Central memory CD8-positive, alpha-beta T cell (primary cell): ENCODE measurements at regions not wholly inside any gene's neighbourhood (a gene's known extent, or its start where the extent isn't known, plus 50 kb on each side); places are given as distances from the start of the nearest gene placed in this dataset.

Experiments
- ATAC-seq: fragments of 150-1000 bp; cut with Tn5 transposase; replicated peaks from 2 replicates; pipeline ENCODE4 v1.10.0; 2022; ENCODE audit warnings: mild to moderate bottlenecking, moderate FRiP score, moderate number of reproducible peaks; ENCODE audit not compliant: poor library complexity, severe bottlenecking; ENCODE audit errors: extremely low read depth
- DNase-seq, 2 donors: peaks; one replicate each; pipeline ENCODE4 v3.0.0; 2021; ENCODE audit warnings: low spot score in 2 of 2
- H3K27ac Mint-ChIP-seq: one replicate; pipeline ENCODE4 v1.8.0; 2022; ENCODE audit warnings: low read depth, mild to moderate bottlenecking, moderate library complexity, mixed read lengths
- H3K27me3 Mint-ChIP-seq: one replicate; pipeline ENCODE4 v1.8.0; 2022; ENCODE audit warnings: mixed read lengths
- H3K36me3 Mint-ChIP-seq: one replicate; pipeline ENCODE4 v1.8.0; 2022; ENCODE audit warnings: mild to moderate bottlenecking, moderate library complexity, mixed read lengths; ENCODE audit not compliant: insufficient read depth
- H3K4me1 Mint-ChIP-seq: one replicate; pipeline ENCODE4 v1.8.0; 2022; ENCODE audit warnings: mixed read lengths
- H3K4me3 Mint-ChIP-seq: one replicate; pipeline ENCODE4 v1.8.0; 2022; ENCODE audit warnings: mild to moderate bottlenecking, moderate library complexity, mixed read lengths
- H3K9me3 Mint-ChIP-seq: one replicate; pipeline ENCODE4 v1.8.0; 2022; ENCODE audit warnings: mixed read lengths

DNA sequence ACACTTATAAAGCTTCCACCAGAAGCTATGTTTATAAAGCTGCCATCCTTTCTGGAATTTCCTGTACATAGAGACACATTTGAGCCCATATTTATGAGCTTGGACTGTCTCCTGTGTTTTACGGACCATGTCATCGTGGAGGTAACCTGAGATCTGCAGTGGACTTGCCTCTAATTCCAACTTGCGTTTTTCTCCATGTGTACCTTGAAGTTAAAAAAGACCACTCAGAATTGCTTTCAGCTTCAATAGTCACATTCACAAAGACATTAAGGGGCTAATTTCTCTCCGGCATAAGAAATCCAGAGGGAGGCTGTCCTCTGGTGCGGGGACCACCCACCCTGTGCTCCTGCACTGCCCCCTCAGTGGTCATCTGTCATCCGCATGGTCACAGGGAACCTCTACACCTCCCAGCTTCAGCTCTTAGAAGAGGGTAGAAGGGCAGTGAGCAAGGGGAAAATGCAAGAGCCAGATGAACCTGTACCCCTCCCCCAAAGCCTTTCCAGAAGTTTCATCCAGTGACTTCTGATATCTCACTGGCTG is 521.4 kb upstream of the CAMK1G start:
- Mint-ChIP-seq H3K27ac (no peak overlapping the region), H3K27me3 (peaks cover 16% of the 10 kb centered on the region), H3K4me1 (no peaks in the 10 kb centered on the region), H3K9me3 (no peaks in the 10 kb centered on the region), H3K36me3 (no peaks in the 10 kb centered on the region), H3K4me3 (no peak overlapping the region)
- DNase-seq (no peak), ATAC-seq (no peak)

DNA sequence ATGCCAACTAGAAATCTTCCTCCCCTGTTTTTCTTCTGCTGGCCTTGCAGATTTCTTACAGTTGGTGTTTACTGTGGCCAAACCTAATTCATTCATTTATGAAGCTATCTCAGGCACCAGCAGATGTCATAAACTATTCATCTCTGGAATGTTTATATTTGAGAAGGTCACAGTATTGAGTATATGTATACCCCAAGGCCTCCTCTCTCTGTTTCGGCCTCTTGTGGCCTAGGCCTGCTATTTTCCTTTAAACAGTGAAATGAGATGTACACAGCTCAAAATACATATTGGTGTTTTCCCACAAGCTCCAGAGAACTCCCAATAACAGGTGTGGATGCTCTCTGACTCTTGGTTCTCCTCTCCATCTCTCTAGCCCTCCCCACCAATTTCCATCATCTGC is 520.7 kb upstream of the CAMK1G start:
- Mint-ChIP-seq H3K9me3 (no peaks in the 10 kb centered on the region), H3K36me3 (no peaks in the 10 kb centered on the region), H3K4me3 (no peak overlapping the region), H3K27me3 (peaks cover 17% of the 10 kb centered on the region), H3K4me1 (no peaks in the 10 kb centered on the region), H3K27ac (no peak overlapping the region)
- DNase-seq (no peak), ATAC-seq (no peak)

DNA sequence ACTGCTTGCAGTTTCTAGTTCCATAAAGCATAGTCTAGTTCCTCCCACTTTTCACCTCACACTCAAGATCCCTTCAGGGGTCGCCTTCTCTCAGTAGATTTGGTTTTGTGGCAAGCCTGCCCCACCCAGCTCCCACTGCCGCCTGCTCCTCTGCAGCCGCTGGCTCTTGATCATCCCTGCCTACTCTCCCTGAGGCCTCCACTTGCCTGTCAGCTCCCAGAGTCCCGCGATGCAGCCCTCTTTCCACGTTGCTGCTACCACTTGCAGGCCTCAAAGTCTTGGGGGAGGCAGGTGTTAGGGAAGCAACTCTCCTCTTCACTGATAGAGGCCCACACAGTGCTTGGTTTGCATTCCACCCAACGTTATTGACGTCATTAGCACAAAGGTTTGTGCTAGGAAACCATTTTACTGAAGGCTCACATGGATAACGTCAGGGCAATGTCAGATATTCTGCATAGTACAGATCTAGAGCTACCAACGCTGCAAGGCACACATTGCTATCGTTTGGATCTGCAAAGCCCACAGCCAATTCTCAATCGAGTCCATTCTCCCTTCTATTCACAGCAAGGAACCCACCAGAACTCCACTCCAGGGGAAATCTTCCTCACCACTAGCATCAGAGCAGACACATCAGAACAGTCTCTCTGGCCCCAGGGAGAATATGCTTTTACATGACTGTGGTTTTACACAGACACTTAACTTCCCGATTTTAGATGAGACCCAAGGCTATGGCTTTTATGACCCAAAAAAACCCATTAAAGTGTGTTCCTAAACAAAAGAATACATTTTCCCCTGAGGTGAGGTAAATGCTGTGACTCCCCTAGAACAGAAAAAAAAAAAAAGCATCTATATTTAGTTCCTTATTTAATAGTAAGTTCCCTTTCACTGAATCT is 519.5 kb upstream of the CAMK1G start:
- Mint-ChIP-seq H3K9me3 (no peaks in the 10 kb centered on the region), H3K36me3 (no peaks in the 10 kb centered on the region), H3K4me1 (no peaks in the 10 kb centered on the region), H3K27ac (no peak overlapping the region), H3K4me3 (no peak overlapping the region), H3K27me3 (peaks cover 17% of the 10 kb centered on the region)
- DNase-seq (no peak), ATAC-seq (no peak)

DNA sequence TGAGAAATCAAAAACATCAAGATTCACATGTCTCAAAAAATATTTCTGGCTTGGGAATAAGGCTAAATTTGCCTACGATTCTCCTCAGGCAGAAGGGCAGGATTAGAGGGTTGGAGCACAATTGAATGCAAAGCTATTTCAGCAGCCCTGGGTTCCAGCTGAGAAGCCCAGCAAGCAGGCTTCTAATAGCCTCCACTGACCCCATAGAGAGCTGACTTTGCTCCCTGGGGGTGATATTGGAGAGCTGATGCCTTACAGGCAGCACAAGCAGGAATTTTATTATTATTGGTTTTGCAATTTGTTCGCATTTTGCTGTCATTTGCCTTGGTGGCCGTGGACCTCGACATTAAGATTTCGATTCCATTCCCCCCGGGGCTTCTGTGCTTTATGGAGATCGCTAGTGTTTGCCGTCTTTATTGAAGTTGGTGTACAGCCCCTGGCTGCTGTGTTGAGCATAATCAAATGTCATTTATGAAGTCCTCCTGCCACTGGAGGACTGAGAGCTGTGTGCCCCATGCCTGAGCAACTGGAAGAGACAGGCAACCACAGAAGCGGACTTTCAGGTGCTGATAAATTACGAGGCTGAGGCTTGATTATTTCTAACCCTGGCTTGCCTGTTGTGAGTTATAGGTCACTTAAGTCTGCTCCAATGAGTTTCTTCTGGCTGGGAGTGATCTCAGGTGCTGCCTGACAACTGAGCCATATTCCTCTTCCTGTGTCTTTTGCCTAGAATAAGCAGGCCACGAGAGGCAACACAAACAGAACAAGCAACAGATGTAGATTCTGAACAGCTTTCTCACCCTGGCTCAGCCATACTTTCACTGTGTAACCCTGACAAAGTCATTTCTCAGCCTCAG is 518.4 kb upstream of the CAMK1G start:
- ATAC-seq (no peak), DNase-seq (no peak)
- H3K27me3 Mint-ChIP-seq, result peaks cover 17% of the 10 kb centered on the region
- no peak overlapping the region for H3K27ac Mint-ChIP-seq
- H3K4me3 Mint-ChIP-seq, result no peak overlapping the region
- H3K36me3 Mint-ChIP-seq, result no peaks in the 10 kb centered on the region
- no peaks in the 10 kb centered on the region for H3K9me3 Mint-ChIP-seq
- H3K4me1 Mint-ChIP-seq, result no peaks in the 10 kb centered on the region

DNA sequence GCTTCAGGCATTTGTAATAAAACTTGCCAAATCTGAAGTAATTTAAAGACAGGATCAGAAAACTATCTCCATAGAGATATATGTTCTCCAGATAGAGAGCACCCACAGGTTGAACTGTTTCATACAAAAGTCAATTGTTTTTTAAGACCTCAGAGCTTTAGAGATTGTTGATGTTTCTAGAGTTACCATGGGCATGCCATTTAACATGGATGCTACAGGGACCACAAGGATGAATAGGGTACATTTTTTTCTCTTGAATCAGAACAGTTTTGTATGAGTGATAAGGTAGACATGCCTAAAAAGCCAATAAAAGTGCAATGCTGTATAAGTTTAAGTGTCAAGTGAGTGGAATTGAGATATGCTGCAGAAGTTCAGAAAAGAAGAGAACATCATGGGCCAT is 511.0 kb upstream of the CAMK1G start:
- no peaks in the 10 kb centered on the region for H3K4me1 Mint-ChIP-seq
- no peaks in the 10 kb centered on the region for H3K9me3 Mint-ChIP-seq
- no peak overlapping the region for H3K27ac Mint-ChIP-seq
- no peaks in the 10 kb centered on the region for H3K36me3 Mint-ChIP-seq
- no peak overlapping the region for H3K4me3 Mint-ChIP-seq
- DNase-seq (no peak), ATAC-seq (no peak)
- no peaks in the 10 kb centered on the region for H3K27me3 Mint-ChIP-seq

DNA sequence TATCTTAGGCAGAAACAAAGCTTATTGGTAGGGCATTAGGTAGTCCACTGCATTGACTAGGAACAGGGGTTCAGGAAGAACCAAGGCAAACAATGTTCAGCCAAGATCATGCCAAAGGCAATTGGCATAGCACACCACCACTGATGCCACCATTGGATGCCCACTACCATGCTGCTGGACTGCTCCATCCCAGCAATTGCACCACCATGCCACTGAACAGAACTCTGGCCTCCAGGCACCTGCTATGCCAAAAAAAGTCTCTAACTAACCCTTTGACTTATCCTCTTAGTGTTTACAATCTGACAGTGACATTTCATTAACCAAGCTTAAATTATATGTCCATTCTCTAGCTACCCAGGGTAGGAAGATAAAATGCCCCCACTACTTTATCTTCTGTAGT is 509.6 kb upstream of the CAMK1G start:
- Mint-ChIP-seq H3K27ac (no peak overlapping the region), H3K9me3 (no peaks in the 10 kb centered on the region), H3K4me3 (no peak overlapping the region), H3K4me1 (no peaks in the 10 kb centered on the region), H3K36me3 (no peaks in the 10 kb centered on the region), H3K27me3 (no peaks in the 10 kb centered on the region)
- no peak for ATAC-seq
- DNase-seq, result no peak

DNA sequence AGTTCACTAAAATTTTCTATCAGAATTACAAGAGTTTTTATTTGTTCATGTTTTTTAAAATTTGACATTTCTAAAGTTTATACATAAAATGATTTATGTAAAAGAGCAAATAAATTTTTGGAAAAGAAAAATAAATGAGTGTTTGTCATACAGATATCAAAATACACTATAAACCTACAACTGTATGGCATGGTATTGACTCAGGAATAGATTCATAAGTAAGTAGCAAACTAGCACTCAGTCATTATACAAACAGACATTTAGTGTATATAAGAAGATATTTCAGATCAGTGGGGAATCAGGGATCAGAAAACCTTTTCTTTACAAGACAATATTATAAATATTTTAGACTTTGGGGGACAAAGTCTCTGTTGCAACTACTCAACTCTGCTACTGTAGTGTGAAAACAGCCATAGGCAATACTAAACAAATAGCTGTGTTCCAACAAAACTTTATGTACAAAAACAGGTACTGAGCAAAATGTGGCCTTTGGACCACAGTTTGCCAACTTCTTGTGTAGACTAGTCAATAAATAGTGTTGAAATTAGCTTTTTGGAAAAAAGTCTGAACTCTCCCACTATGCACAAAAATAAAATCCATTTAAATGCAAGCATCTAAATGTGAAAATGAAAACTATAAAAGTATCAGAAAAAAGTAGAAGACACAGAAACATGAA is 508.8 kb upstream of the CAMK1G start:
- H3K27ac Mint-ChIP-seq, result no peak overlapping the region

DNA sequence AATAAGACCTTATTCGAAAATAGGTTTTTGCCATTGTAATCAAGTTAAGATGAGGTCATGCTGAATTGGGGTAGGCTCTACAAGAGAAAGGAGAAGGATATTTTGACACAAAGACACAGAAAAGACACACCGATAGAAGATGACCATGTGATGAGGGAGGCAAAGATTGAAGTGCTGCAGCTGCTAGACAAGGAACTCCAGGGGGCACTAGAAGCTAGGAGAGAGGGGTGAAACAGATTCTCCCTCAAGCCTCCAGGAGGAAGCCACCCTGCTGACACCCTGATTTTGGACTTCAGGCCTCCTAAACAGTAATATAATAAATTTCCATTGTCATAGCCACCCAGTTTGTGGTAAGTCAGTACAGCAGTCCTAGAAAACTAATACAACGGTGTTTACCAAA is 506.8 kb upstream of the CAMK1G start:
- no peak for DNase-seq
- no peaks in the 10 kb centered on the region for H3K36me3 Mint-ChIP-seq
- H3K27me3 Mint-ChIP-seq, result peaks cover under 1% of the 10 kb centered on the region
- no peak overlapping the region for H3K4me3 Mint-ChIP-seq
- H3K4me1 Mint-ChIP-seq, result no peaks in the 10 kb centered on the region
- no peak overlapping the region for H3K27ac Mint-ChIP-seq
- H3K9me3 Mint-ChIP-seq, result no peaks in the 10 kb centered on the region
- ATAC-seq, result no peak

More for the DNA sequence above, 508.8 kb upstream of the CAMK1G start:
- no peak overlapping the region for H3K4me3 Mint-ChIP-seq
- no peaks in the 10 kb centered on the region for H3K27me3 Mint-ChIP-seq
- no peaks in the 10 kb centered on the region for H3K4me1 Mint-ChIP-seq
- no peak for DNase-seq
- H3K9me3 Mint-ChIP-seq, result no peaks in the 10 kb centered on the region
- H3K36me3 Mint-ChIP-seq, result no peaks in the 10 kb centered on the region
- ATAC-seq, result no peak

DNA sequence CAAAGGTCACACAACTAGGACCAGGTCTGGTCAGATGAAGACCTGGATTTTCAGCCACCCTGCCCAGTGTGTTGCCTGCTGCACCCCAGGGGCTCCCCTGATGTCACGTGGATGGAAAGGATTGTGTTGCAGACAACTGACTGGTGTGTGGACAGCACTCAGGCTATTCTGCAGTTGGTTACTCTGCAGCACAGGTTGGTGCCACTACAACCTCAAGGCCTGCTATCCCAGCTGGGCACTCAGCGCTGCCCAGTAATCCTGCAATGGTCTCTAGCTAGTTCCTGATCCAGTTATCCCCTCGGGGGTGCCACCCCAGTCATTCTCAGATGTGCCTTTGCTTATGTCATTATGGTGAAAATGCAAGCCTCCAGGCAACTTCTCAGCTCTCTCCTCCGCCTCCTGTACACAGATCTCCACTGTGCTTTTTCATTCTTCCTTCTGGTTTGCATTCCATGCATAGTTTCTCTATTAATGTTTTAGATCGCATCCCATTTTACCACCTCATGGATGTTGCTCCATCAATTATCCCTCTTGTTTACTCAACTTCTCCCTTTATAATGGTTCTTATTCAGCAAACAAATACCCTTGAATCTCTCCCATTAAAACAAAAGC is 503.2 kb upstream of the CAMK1G start:
- no peak for ATAC-seq
- DNase-seq, result no peak

DNA sequence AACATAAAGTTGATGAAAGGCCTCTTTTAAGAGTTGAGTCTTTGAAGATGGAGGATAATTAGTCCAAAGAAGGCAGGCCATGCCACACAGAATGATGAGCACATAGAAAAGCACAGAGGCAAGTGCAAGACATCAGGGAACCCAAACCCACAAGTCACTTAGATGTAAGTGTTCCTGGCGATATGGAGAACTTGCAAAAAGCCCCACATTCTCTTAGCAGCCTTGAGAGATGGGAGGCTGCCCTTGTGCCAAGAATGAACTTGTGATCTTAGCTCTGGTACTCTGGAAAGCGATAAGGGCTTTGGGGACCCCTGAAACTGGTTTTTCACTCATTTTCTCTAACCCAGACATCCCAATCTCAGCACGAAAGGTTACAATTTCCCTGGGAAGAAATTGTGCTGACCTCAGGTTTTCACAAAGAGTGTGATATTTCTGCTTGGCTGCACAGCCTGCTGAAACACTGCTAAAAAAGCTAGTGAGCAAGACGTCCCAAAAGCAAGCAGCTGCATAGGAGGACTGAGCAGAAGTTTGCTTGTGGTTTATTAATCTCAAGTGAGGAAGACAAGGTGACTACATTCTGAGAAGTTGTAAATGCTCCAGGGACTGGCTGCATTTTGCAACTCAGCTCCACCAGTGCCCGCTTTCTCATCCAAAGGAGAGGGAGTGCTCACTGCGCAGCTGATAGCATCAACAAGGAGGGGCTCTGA is 496.9 kb upstream of the CAMK1G start:
- Mint-ChIP-seq H3K4me1 (no peaks in the 10 kb centered on the region), H3K36me3 (no peaks in the 10 kb centered on the region), H3K4me3 (no peak overlapping the region), H3K27me3 (peaks cover 16% of the 10 kb centered on the region), H3K27ac (no peak overlapping the region), H3K9me3 (no peaks in the 10 kb centered on the region)
- DNase-seq (no peak), ATAC-seq (no peak)

More for the DNA sequence above, 503.2 kb upstream of the CAMK1G start:
- no peaks in the 10 kb centered on the region for H3K36me3 Mint-ChIP-seq
- no peaks in the 10 kb centered on the region for H3K9me3 Mint-ChIP-seq
- peaks cover 11% of the 10 kb centered on the region for H3K27me3 Mint-ChIP-seq
- H3K4me3 Mint-ChIP-seq, result no peak overlapping the region
- no peak overlapping the region for H3K27ac Mint-ChIP-seq
- H3K4me1 Mint-ChIP-seq, result no peaks in the 10 kb centered on the region

DNA sequence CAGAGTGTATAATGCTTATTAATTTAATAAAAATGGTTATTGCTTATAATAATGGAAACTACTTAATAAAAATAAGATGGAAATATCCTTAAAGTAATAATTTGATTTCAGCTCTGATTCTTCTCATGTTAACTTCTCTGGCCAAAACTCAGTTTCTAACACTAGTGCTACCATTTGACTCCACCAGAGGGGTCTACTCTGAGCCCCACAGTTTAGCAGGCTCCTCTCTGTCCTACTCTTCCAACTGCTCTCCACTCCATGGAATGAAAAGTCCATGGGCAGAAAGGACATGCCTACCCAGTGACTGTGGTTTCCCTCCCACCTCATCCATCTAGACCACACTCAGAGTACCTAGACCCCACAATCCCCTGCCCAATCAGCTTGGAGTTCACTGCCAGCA is 489.1 kb upstream of the CAMK1G start:
- ATAC-seq (no peak), DNase-seq (no peak)
- H3K4me1 Mint-ChIP-seq, result no peaks in the 10 kb centered on the region
- no peak overlapping the region for H3K27ac Mint-ChIP-seq
- no peak overlapping the region for H3K4me3 Mint-ChIP-seq
- no peaks in the 10 kb centered on the region for H3K36me3 Mint-ChIP-seq
- H3K27me3 Mint-ChIP-seq, result peaks cover 9% of the 10 kb centered on the region
- no peaks in the 10 kb centered on the region for H3K9me3 Mint-ChIP-seq
